HepG2 (cell line): ENCODE measurements at regions not wholly inside any gene's neighbourhood (a gene's known extent, or its start where the extent isn't known, plus 50 kb on each side); places are given as distances from the start of the nearest gene placed in this dataset.

ENCODE experiments used
- CEBPB ChIP-seq: IDR thresholded peaks from 2 replicates; pipeline ENCODE4 v1.6.1; 2011; ENCODE audit warnings: low read depth, low read length, improper control_type of control experiment, borderline replicate concordance
- FOXA3 ChIP-seq: IDR thresholded peaks from 2 replicates; pipeline ENCODE4 v1.6.1; 2016; ENCODE audit warnings: missing genetic modification reagents, missing compliant biosample characterization
- IKZF1 ChIP-seq: fragments of 450-650 bp; IDR thresholded peaks from 2 replicates; pipeline ENCODE4 v1.7.1; 2016
- MAFK ChIP-seq, 2 experiments: IDR thresholded peaks in 1 of 2; conservative IDR thresholded peaks in 1 of 2; 2 replicates each; pipeline ENCODE4 v1.6.1; 2011; ENCODE audit warnings: improper control_type of control experiment in 2 of 2, low read length in 2 of 2
- MED13 ChIP-seq: sonication (generic); formaldehyde crosslinking; IDR thresholded peaks from 2 replicates; pipeline ENCODE4 v1.5.0; 2020; ENCODE audit warnings: missing genetic modification reagents
- NFYB ChIP-seq: sonication (generic); formaldehyde crosslinking; IDR thresholded peaks from 2 replicates; pipeline ENCODE4 v1.4.0; 2020; ENCODE audit warnings: missing genetic modification reagents
- POLR2A ChIP-seq, 2 experiments: IDR thresholded peaks; 2 replicates each; pipeline ENCODE4 v1.6.1; 2011; ENCODE audit warnings: low read depth in 2 of 2, low read length in 2 of 2, mild to moderate bottlenecking in 1 of 2, moderate library complexity in 1 of 2; ENCODE audit not compliant: insufficient read depth in 1 of 2
- ZMYM2 ChIP-seq: sonication (generic); formaldehyde crosslinking; IDR thresholded peaks from 2 replicates; pipeline ENCODE4 v1.8.0; 2022; ENCODE audit warnings: mild to moderate bottlenecking, missing genetic modification reagents
- ZNF138 ChIP-seq: sonication (generic); formaldehyde crosslinking; IDR thresholded peaks from 2 replicates; pipeline ENCODE4 v1.5.0; 2020; ENCODE audit warnings: mild to moderate bottlenecking, low read depth, missing genetic modification reagents
- ZNF335 ChIP-seq: sonication (generic); formaldehyde crosslinking; IDR thresholded peaks from 2 replicates; pipeline ENCODE4 v1.4.0; 2020; ENCODE audit warnings: missing genetic modification reagents
- ZNF562 ChIP-seq: sonication (generic); formaldehyde crosslinking; IDR thresholded peaks from 2 replicates; pipeline ENCODE4 v1.8.0; 2022; ENCODE audit warnings: missing genetic modification reagents, borderline replicate concordance
- TF ChIP-seq, protein P1 (sequence below): sonication (generic); formaldehyde crosslinking; IDR thresholded peaks from 2 replicates; pipeline ENCODE4 v1.4.0; 2020; ENCODE audit warnings: missing genetic modification reagents
- TF ChIP-seq, protein P2 (sequence below): sonication (generic); formaldehyde crosslinking; IDR thresholded peaks from 2 replicates; pipeline ENCODE4 v1.5.0; 2020; ENCODE audit warnings: mild to moderate bottlenecking, missing genetic modification reagents, moderate library complexity

DNA sequence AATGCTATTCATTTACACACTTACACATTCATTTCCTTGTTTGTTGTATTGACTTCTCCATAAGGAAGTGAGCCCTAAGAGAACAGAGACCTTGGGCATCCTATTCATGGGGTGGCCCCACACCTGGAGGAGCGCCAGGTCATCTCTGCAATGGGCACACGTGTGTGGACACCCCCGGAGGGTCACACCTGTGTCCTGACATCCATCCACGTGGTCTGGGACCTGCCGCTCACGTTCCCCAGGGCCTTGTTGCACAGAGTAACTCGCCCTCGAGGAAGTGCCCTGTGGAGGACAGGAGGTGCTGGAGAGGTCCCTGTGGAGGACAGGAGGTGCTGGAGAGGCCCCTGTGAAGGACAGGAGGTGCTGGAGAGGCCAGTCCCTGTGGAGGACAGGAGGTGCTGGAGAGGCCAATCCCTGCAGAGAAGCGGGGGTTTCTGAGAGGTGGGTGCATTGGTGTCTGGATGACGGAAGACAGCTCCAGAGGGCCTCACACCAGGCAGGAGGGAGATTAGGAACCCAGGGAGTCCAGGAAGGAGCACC lies 73.2 kb upstream of the GPC1 start:
- no peak for TF ChIP-seq POLR2A (IDR thresholded peaks at IDR 0.05; ENCODE audit: insufficient read depth in 1 of 2, low read depth in 2 of 2, low read length in 2 of 2)
- no peak for TF ChIP-seq ZNF138 (CRISPR knock-in tag)
- TF ChIP-seq IKZF1, result no peak
- TF ChIP-seq ZMYM2 (CRISPR knock-in tag), result no peak
- TF ChIP-seq NFYB (CRISPR knock-in tag), result no peak
- TF ChIP-seq, protein P1, sequence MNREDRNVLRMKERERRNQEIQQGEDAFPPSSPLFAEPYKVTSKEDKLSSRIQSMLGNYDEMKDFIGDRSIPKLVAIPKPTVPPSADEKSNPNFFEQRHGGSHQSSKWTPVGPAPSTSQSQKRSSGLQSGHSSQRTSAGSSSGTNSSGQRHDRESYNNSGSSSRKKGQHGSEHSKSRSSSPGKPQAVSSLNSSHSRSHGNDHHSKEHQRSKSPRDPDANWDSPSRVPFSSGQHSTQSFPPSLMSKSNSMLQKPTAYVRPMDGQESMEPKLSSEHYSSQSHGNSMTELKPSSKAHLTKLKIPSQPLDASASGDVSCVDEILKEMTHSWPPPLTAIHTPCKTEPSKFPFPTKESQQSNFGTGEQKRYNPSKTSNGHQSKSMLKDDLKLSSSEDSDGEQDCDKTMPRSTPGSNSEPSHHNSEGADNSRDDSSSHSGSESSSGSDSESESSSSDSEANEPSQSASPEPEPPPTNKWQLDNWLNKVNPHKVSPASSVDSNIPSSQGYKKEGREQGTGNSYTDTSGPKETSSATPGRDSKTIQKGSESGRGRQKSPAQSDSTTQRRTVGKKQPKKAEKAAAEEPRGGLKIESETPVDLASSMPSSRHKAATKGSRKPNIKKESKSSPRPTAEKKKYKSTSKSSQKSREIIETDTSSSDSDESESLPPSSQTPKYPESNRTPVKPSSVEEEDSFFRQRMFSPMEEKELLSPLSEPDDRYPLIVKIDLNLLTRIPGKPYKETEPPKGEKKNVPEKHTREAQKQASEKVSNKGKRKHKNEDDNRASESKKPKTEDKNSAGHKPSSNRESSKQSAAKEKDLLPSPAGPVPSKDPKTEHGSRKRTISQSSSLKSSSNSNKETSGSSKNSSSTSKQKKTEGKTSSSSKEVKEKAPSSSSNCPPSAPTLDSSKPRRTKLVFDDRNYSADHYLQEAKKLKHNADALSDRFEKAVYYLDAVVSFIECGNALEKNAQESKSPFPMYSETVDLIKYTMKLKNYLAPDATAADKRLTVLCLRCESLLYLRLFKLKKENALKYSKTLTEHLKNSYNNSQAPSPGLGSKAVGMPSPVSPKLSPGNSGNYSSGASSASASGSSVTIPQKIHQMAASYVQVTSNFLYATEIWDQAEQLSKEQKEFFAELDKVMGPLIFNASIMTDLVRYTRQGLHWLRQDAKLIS (CRISPR knock-in tag), result no peak
- no peak for TF ChIP-seq ZNF335 (CRISPR knock-in tag)
- no peak for TF ChIP-seq FOXA3
- TF ChIP-seq MAFK (conservative IDR thresholded peaks at IDR 0.05 in 1 of 2, IDR thresholded peaks at IDR 0.05 in 1 of 2; ENCODE audit: low read length in 2 of 2), result no peak
- TF ChIP-seq ZNF562, result no peak
- TF ChIP-seq, protein P2, sequence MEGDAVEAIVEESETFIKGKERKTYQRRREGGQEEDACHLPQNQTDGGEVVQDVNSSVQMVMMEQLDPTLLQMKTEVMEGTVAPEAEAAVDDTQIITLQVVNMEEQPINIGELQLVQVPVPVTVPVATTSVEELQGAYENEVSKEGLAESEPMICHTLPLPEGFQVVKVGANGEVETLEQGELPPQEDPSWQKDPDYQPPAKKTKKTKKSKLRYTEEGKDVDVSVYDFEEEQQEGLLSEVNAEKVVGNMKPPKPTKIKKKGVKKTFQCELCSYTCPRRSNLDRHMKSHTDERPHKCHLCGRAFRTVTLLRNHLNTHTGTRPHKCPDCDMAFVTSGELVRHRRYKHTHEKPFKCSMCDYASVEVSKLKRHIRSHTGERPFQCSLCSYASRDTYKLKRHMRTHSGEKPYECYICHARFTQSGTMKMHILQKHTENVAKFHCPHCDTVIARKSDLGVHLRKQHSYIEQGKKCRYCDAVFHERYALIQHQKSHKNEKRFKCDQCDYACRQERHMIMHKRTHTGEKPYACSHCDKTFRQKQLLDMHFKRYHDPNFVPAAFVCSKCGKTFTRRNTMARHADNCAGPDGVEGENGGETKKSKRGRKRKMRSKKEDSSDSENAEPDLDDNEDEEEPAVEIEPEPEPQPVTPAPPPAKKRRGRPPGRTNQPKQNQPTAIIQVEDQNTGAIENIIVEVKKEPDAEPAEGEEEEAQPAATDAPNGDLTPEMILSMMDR (CRISPR knock-in tag), result no peak
- no peak for TF ChIP-seq CEBPB
- no peak for TF ChIP-seq MED13 (CRISPR knock-in tag)
